Adrenal gland (tissue), 9 donors: ENCODE measurements at regions not wholly inside any gene's neighbourhood (a gene's known extent, or its start where the extent isn't known, plus 50 kb on each side); places are given as distances from the start of the nearest gene placed in this dataset.
"Not testable (repeated sequence)": the region's sequence is repeated elsewhere in the genome, so short reads cannot be mapped to it uniquely, and the experiment has no call there.

ENCODE experiments used
- DNase-seq, 7 donors: peaks; one replicate each; pipeline ENCODE4 v3.0.0-alpha.2; 2019 to 2020
- H3K27ac ChIP-seq, 5 donors: fragments of 200-600 bp; sonication (generic) in 4 of 5; 1 replicate in 3 of 5; 2 replicates in 2 of 5; pipeline versions ENCODE4 v1.5.1 to v1.8.0; 2016 to 2020; ENCODE audit warnings: mild to moderate bottlenecking in 1 of 5
- H3K27me3 ChIP-seq: fragments of 200-600 bp; 2 replicates; pipeline ENCODE4 v1.8.0; 2021
- H3K36me3 ChIP-seq, 2 donors: fragments of 200-600 bp; replicated peaks in 1 of 2; 1 replicate in 1 of 2; 2 replicates in 1 of 2; pipeline versions ENCODE4 v1.5.1 to v1.8.0; 2018 to 2022
- H3K4me1 ChIP-seq, 2 donors: fragments of 200-600 bp; replicated peaks in 1 of 2; 1 replicate in 1 of 2; 2 replicates in 1 of 2; pipeline versions ENCODE4 v1.5.1 to v1.8.0; 2018 to 2021
- H3K4me3 ChIP-seq, 4 donors: fragments of 200-600 bp; sonication (generic) in 3 of 4; one replicate each; pipeline ENCODE4 v1.5.1; 2016 to 2018
- H3K9me3 ChIP-seq, 3 donors: fragments of 200-600 bp; sonication (generic) in 1 of 3; replicated peaks in 1 of 3; 1 replicate in 2 of 3; 2 replicates in 1 of 3; pipeline versions ENCODE4 v1.5.1 to v1.8.0; 2016 to 2021
- POLR2A ChIP-seq, 2 donors: fragments of 450-650 bp; IDR thresholded peaks; one replicate each; pipeline ENCODE4 v1.6.1; 2017; ENCODE audit warnings: antibody characterized with exemption in 2 of 2, mild to moderate bottlenecking in 2 of 2, moderate library complexity in 1 of 2
- WGBS, 4 donors: extraction: QIAGEN DNeasy Blood & Tissue Kit in 2 of 4; methylation state at CpG; one replicate each; pipeline versions ENCODE4 v1.1.5 to v1.1.7; 2013 to 2017; 5-methylcytosine and 5-hydroxymethylcytosine counted together
- intact Hi-C, 2 donors: fragments of 100-400 bp; cut with DNase I; formaldehyde crosslinking; loops; one replicate each; pipeline versions ENCODE4 v1.14.1 to v1.15.0; 2022 to 2023
- TF ChIP-seq, protein P1 (sequence below), 6 experiments: fragments of 450-650 bp in 4 of 6; fragments of 200-600 bp in 2 of 6; sonication (generic) in 1 of 6; IDR thresholded peaks; 1 replicate in 5 of 6; 2 replicates in 1 of 6; pipeline versions ENCODE4 v1.5.1 to v1.8.0; 2016 to 2021; ENCODE audit warnings: antibody characterized with exemption in 6 of 6, mild to moderate bottlenecking in 2 of 6, moderate library complexity in 1 of 6
- donor health status: healthy with polysubstance abuse.
- donor health status: Bipolar disorder and iron deficiency.
- donor health status: DM: yes; HTN: yes; CAD: no.
- donor health status: DM: no; HTN: no; CAD: no.
- donor health status: DM: no; HTN: no; CAD: no.

DNA sequence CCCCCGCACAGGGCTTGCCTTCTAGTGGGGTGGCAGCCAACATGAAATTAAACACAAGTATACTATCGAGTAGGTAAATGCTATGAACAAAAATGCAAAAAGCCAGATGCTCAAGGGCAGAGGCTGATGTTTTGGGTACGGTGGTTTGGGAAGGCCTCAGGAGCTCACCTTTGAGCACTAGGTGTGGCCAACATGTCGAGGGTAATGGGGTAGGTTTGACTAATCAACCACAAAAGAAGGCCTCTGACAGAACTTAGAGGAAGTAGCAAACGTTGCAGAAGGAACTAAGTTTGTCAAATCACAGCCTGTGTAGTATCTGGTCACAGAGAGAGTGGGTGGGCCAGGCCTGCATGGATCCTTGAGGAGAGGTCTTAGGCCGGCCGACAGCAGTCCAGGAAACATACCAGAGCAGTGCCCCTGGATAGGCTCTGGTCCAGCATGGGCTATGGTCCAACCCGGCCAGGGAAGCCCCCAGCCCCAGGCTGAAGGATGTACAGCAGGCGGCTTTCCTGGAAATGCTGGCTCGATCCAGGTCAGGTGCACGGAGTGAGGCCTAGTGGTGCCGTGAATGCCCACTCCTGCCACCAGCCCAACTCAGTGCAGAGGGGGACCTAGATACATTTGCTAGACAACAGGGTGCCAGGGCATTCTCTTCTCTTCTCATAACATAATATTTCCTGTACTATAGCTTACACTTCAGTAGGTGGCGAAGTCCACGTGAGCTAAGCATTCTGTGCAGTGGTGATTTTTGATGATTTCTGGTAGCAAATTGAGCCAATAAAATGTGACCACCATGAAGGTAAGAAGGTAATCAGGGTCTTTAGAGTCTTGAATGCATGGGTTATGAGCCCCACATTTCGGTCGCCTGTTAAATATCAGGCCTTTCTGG is 56.3 kb upstream of the CD93 start:
- no peak for TF ChIP-seq POLR2A (IDR thresholded peaks at IDR 0.05)
- TF ChIP-seq, protein P1, sequence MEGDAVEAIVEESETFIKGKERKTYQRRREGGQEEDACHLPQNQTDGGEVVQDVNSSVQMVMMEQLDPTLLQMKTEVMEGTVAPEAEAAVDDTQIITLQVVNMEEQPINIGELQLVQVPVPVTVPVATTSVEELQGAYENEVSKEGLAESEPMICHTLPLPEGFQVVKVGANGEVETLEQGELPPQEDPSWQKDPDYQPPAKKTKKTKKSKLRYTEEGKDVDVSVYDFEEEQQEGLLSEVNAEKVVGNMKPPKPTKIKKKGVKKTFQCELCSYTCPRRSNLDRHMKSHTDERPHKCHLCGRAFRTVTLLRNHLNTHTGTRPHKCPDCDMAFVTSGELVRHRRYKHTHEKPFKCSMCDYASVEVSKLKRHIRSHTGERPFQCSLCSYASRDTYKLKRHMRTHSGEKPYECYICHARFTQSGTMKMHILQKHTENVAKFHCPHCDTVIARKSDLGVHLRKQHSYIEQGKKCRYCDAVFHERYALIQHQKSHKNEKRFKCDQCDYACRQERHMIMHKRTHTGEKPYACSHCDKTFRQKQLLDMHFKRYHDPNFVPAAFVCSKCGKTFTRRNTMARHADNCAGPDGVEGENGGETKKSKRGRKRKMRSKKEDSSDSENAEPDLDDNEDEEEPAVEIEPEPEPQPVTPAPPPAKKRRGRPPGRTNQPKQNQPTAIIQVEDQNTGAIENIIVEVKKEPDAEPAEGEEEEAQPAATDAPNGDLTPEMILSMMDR (IDR thresholded peaks at IDR 0.05) = no peak
- no peaks in the 10 kb centered on the region for H3K9me3 ChIP-seq
- WGBS, 4 donors = 75 to 79% (median 78%) methylated on average over 15 to 16 of the region's 16 CpGs
- DNase-seq = peak in 1 of 7 donors; percentile 13
- peak overlapping the region; percentile 42 to 94 (median 58) for H3K27ac ChIP-seq
- intact Hi-C loops = no loop called here
- H3K27me3 ChIP-seq = no peaks in the 10 kb centered on the region
- H3K36me3 ChIP-seq = no peaks in the 10 kb centered on the region
- no peak overlapping the region for H3K4me3 ChIP-seq
- H3K4me1 ChIP-seq = peaks cover 16 to 46% of the 10 kb centered on the region in 2 donors

DNA sequence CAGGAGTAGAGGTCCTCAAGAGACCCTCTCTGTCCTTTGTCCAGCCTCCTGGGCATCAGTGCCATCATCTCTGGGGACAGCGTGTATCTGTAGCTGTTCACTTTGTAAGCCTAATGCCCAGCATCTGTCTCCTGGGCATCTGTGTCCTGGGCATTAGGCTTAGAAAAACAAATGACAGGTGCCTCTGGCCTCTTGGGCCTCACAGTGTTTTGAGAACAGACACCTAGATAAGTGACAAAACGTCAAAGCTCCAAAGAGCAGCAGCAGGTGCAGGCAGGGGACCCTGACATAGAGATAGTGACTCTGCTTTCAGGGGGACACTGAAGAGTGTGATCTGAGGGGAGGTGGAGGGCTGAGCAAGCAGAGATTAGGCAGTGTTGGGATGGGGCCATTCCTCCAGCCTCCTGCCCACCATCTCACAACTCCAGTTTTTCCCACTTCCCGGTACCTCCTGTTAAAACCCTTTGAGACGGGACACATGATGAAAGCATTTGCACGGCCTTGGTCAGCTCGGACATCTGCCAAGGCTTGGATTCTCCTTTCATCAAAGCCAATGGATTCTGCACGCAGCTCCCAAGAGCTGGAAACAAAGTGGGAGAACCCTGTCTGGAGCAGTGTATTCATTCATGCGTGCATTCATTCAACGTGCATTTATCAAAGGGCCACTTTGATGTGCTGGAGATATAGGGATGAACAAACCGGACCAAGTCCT is 55.5 kb upstream of the CD93 start:
- Histone ChIP-seq H3K27ac (peak overlapping the region in 3 of 5 donors; percentile 3 to 94 (median 49)), H3K4me3 (no peak overlapping the region), H3K9me3 (no peaks in the 10 kb centered on the region), H3K4me1 (peaks cover 15 to 42% of the 10 kb centered on the region in 2 donors), H3K36me3 (no peaks in the 10 kb centered on the region), H3K27me3 (no peaks in the 10 kb centered on the region)
- 47 to 56% (median 53%) methylated on average over 10 of the region's 10 CpGs for whole genome bisulfite sequencing, 4 donors
- intact Hi-C loops = no loop called here
- DNase-seq = peak; percentile 54 to 84 (median 76)
- TF ChIP-seq, protein P1 (IDR thresholded peaks at IDR 0.05) = no peak
- no peak for TF ChIP-seq POLR2A (IDR thresholded peaks at IDR 0.05)

DNA sequence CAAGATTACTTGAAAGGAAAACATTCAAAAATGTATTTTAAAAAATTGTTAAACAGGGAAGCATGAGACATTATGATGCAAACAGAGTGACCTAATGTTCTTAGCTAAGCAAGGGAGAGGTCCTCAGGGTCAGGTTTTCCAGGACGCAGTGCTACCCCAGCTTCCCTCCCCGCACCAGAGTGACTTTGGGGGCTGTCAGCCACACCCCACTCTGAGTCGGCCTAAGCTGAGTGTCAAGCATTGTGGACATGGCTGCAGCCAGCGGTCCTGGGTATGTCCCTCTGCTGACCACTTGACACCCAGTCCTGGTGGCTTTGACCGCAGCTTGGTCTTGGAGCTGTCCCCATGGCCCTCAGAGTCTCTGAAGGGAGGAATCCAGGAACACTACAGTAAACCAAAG is 54.9 kb upstream of the CD93 start:
- TF ChIP-seq, protein P1 (IDR thresholded peaks at IDR 0.05) = no peak
- no peak for TF ChIP-seq POLR2A (IDR thresholded peaks at IDR 0.05)
- Histone ChIP-seq H3K4me3 (no peak overlapping the region), H3K36me3 (no peaks in the 10 kb centered on the region), H3K4me1 (peaks cover 15 to 40% of the 10 kb centered on the region in 2 donors), H3K27me3 (no peaks in the 10 kb centered on the region), H3K27ac (peak overlapping the region in 1 of 5 donors; percentile 94), H3K9me3 (no peaks in the 10 kb centered on the region)
- intact Hi-C loops = no loop called here
- peak in 1 of 7 donors; percentile 12 for DNase-seq
- 81 to 100% (median 86%) methylated on average over 3 to 5 of the region's 5 CpGs for WGBS, 4 donors

DNA sequence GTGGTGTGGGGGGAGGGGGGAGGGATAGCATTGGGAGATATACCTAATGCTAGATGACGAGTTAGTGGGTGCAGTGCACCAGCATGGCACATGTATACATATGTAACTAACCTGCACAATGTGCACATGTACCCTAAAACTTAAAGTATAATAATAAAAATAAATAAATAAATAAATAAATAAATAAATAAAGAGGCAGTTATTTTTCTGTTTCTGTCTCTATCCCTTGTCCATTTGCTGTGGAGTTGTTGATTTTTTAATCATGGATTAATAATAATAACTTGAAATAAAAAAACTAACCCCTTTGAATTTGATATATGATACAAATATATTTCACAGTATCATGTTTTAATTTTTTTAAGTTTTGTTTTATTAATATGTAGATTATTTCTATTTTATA is 53.9 kb upstream of the CD93 start:
- H3K27me3 ChIP-seq, H3K36me3 ChIP-seq, intact Hi-C loops, H3K4me3 ChIP-seq, H3K9me3 ChIP-seq, DNase-seq, H3K27ac ChIP-seq: not testable (repeated sequence)
- peaks cover 15 to 30% of the 10 kb centered on the region in 2 donors for H3K4me1 ChIP-seq
- WGBS, 4 donors = 42 to 100% (median 83%) methylated on average over 1 of the region's 1 CpG
